ENCODE measurements at regions not wholly inside any gene's neighbourhood (a gene's known extent, or its start where the extent isn't known, plus 50 kb on each side); places are given as distances from the start of the nearest gene placed in this dataset.

- Mint-ChIP-seq H3K27me3 (peaks cover 4% of the 10 kb centered on the region in 2 donors), H3K9me3 (no peaks in the 10 kb centered on the region), H3K4me1 (no peaks in the 10 kb centered on the region), H3K4me3 (no peak overlapping the region), H3K36me3 (no peaks in the 10 kb centered on the region), H3K27ac (no peak overlapping the region)
- H3K4me3 ChIP-seq (ENCODE audit: control insufficient read depth in 1 of 2, extremely low read depth in 1 of 2, low read length in 1 of 2), result no peak overlapping the region
- no peaks in the 10 kb centered on the region for H3K9me3 ChIP-seq
- no peaks in the 10 kb centered on the region for H3K36me3 ChIP-seq (ENCODE audit: control insufficient read depth in 2 of 2, extremely low read depth in 1 of 2, insufficient read depth in 1 of 2, low read length in 1 of 2)
- H3K27me3 ChIP-seq (replicated peaks in 1 of 2; ENCODE audit: control insufficient read depth in 2 of 2, extremely low read depth in 1 of 2, insufficient read depth in 2 of 2, low read length in 1 of 2), result no peaks in the 10 kb centered on the region
- DNase-seq, result no peak
- 100% methylated on average over 2 of the region's 2 CpGs for WGBS (ENCODE audit: insufficient coverage)
- POLR2A ChIA-PET, result no interaction called here
- no peaks in the 10 kb centered on the region for H3K4me1 ChIP-seq (ENCODE audit: control insufficient read depth in 1 of 2, extremely low read depth in 1 of 2, insufficient read depth in 2 of 2, low read length in 2 of 2)
- H3K27ac ChIP-seq (ENCODE audit: low read length), result no peak overlapping the region
- no peak for ATAC-seq (replicated peaks in 1 of 4)
- CTCF ChIA-PET, result no interaction called here
Measured at GRCh38 chr5:52457810-52458209, 329.9 kb upstream of the ITGA1 start.

GRCh38 chr5:52466113-52466512 is 321.6 kb upstream of the ITGA1 start:
- Mint-ChIP-seq H3K9me3 (no peaks in the 10 kb centered on the region), H3K27me3 (no peaks in the 10 kb centered on the region), H3K36me3 (no peaks in the 10 kb centered on the region), H3K4me3 (no peak overlapping the region), H3K27ac (no peak overlapping the region), H3K4me1 (peaks cover 0 to 12% (median 10%) of the 10 kb centered on the region in 3 donors)
- Histone ChIP-seq H3K36me3 (ENCODE audit: control insufficient read depth in 2 of 2, extremely low read depth in 1 of 2, insufficient read depth in 1 of 2, low read length in 1 of 2) (no peaks in the 10 kb centered on the region), H3K4me1 (ENCODE audit: control insufficient read depth in 1 of 2, extremely low read depth in 1 of 2, insufficient read depth in 2 of 2, low read length in 2 of 2) (peaks cover 0 to 2% of the 10 kb centered on the region in 2 experiments), H3K4me3 (ENCODE audit: control insufficient read depth in 1 of 2, extremely low read depth in 1 of 2, low read length in 1 of 2) (no peak overlapping the region), H3K27me3 (replicated peaks in 1 of 2; ENCODE audit: control insufficient read depth in 2 of 2, extremely low read depth in 1 of 2, insufficient read depth in 2 of 2, low read length in 1 of 2) (no peaks in the 10 kb centered on the region), H3K27ac (ENCODE audit: low read length) (no peak overlapping the region), H3K9me3 (no peaks in the 10 kb centered on the region)
- no CpG with 5 or more reads among the region's 4 CpGs for WGBS (ENCODE audit: insufficient coverage)
- no peak for DNase-seq
- ATAC-seq (replicated peaks in 1 of 4), result no peak
- ChIA-PET POLR2A (no interaction called here), CTCF (no interaction called here)

- Histone ChIP-seq H3K4me1 (ENCODE audit: control insufficient read depth in 1 of 2, extremely low read depth in 1 of 2, insufficient read depth in 2 of 2, low read length in 2 of 2) (peaks cover 0 to 2% of the 10 kb centered on the region in 2 experiments), H3K27ac (ENCODE audit: low read length) (no peak overlapping the region), H3K27me3 (replicated peaks in 1 of 2; ENCODE audit: control insufficient read depth in 2 of 2, extremely low read depth in 1 of 2, insufficient read depth in 2 of 2, low read length in 1 of 2) (no peaks in the 10 kb centered on the region), H3K9me3 (no peaks in the 10 kb centered on the region), H3K36me3 (ENCODE audit: control insufficient read depth in 2 of 2, extremely low read depth in 1 of 2, insufficient read depth in 1 of 2, low read length in 1 of 2) (no peaks in the 10 kb centered on the region), H3K4me3 (ENCODE audit: control insufficient read depth in 1 of 2, extremely low read depth in 1 of 2, low read length in 1 of 2) (no peak overlapping the region)
- H3K27ac Mint-ChIP-seq, result no peak overlapping the region
- no peaks in the 10 kb centered on the region for H3K27me3 Mint-ChIP-seq
- H3K4me3 Mint-ChIP-seq, result no peak overlapping the region
- ChIA-PET POLR2A (no interaction called here), CTCF (no interaction called here)
- H3K4me1 Mint-ChIP-seq, result peaks cover 0 to 12% (median 10%) of the 10 kb centered on the region in 3 donors
- no peaks in the 10 kb centered on the region for H3K9me3 Mint-ChIP-seq
- 17% methylated on average over 1 of the region's 7 CpGs for WGBS (ENCODE audit: insufficient coverage)
- H3K36me3 Mint-ChIP-seq, result no peaks in the 10 kb centered on the region
- DNase-seq (no peak), ATAC-seq (replicated peaks in 1 of 4) (no peak)
Measured at GRCh38 chr5:52466749-52467520, 320.8 kb upstream of the ITGA1 start.

- no peaks in the 10 kb centered on the region for H3K27me3 Mint-ChIP-seq
- Histone ChIP-seq H3K36me3 (ENCODE audit: control insufficient read depth in 2 of 2, extremely low read depth in 1 of 2, insufficient read depth in 1 of 2, low read length in 1 of 2) (no peaks in the 10 kb centered on the region), H3K27me3 (replicated peaks in 1 of 2; ENCODE audit: control insufficient read depth in 2 of 2, extremely low read depth in 1 of 2, insufficient read depth in 2 of 2, low read length in 1 of 2) (no peaks in the 10 kb centered on the region), H3K9me3 (no peaks in the 10 kb centered on the region), H3K27ac (ENCODE audit: low read length) (no peak overlapping the region), H3K4me3 (ENCODE audit: control insufficient read depth in 1 of 2, extremely low read depth in 1 of 2, low read length in 1 of 2) (no peak overlapping the region), H3K4me1 (ENCODE audit: control insufficient read depth in 1 of 2, extremely low read depth in 1 of 2, insufficient read depth in 2 of 2, low read length in 2 of 2) (peaks cover 0 to 2% of the 10 kb centered on the region in 2 experiments)
- ATAC-seq (replicated peaks in 1 of 4), result peak in 1 of 4 experiments; percentile 16
- H3K4me1 Mint-ChIP-seq, result peaks cover 0 to 12% (median 10%) of the 10 kb centered on the region in 3 donors
- CTCF ChIA-PET, result no interaction called here
- peak in 1 of 35 experiments; percentile 1 for DNase-seq
- POLR2A ChIA-PET, result no interaction called here
- H3K4me3 Mint-ChIP-seq, result no peak overlapping the region
- WGBS (ENCODE audit: insufficient coverage), result no CpG with 5 or more reads among the region's 1 CpG
- H3K36me3 Mint-ChIP-seq, result no peaks in the 10 kb centered on the region
- H3K9me3 Mint-ChIP-seq, result no peaks in the 10 kb centered on the region
- peak overlapping the region in 1 of 2 donors; percentile 2 for H3K27ac Mint-ChIP-seq
Measured at GRCh38 chr5:52468976-52469375, 318.7 kb upstream of the ITGA1 start.

GRCh38 chr5:52469420-52469819 is 318.3 kb upstream of the ITGA1 start:
- Mint-ChIP-seq H3K27ac (peak overlapping the region; percentile 79 to 83), H3K4me1 (peaks cover 0 to 12% (median 10%) of the 10 kb centered on the region in 3 donors), H3K4me3 (peak overlapping the region; percentile 55 to 70 (median 57)), H3K9me3 (no peaks in the 10 kb centered on the region), H3K36me3 (no peaks in the 10 kb centered on the region), H3K27me3 (no peaks in the 10 kb centered on the region)
- Histone ChIP-seq H3K27ac (ENCODE audit: low read length) (peak overlapping the region; percentile 50), H3K4me1 (ENCODE audit: control insufficient read depth in 1 of 2, extremely low read depth in 1 of 2, insufficient read depth in 2 of 2, low read length in 2 of 2) (peaks cover 0 to 2% of the 10 kb centered on the region in 2 experiments), H3K4me3 (ENCODE audit: control insufficient read depth in 1 of 2, extremely low read depth in 1 of 2, low read length in 1 of 2) (peak overlapping the region in 1 of 2 donors; percentile 32), H3K27me3 (replicated peaks in 1 of 2; ENCODE audit: control insufficient read depth in 2 of 2, extremely low read depth in 1 of 2, insufficient read depth in 2 of 2, low read length in 1 of 2) (no peaks in the 10 kb centered on the region), H3K9me3 (no peaks in the 10 kb centered on the region), H3K36me3 (ENCODE audit: control insufficient read depth in 2 of 2, extremely low read depth in 1 of 2, insufficient read depth in 1 of 2, low read length in 1 of 2) (no peaks in the 10 kb centered on the region)
- CTCF ChIA-PET, result no interaction called here
- DNase-seq, result peak in 16 of 35 experiments; percentile 0 to 42 (median 3)
- POLR2A ChIA-PET, result no interaction called here
- WGBS (ENCODE audit: insufficient coverage), result no CpG with 5 or more reads among the region's 5 CpGs
- ATAC-seq (replicated peaks in 1 of 4), result peak; percentile 33 to 78 (median 57)

- Histone ChIP-seq H3K4me1 (ENCODE audit: control insufficient read depth in 1 of 2, extremely low read depth in 1 of 2, insufficient read depth in 2 of 2, low read length in 2 of 2) (peaks cover 0 to 2% of the 10 kb centered on the region in 2 experiments), H3K4me3 (ENCODE audit: control insufficient read depth in 1 of 2, extremely low read depth in 1 of 2, low read length in 1 of 2) (peak overlapping the region in 1 of 2 donors; percentile 32), H3K36me3 (ENCODE audit: control insufficient read depth in 2 of 2, extremely low read depth in 1 of 2, insufficient read depth in 1 of 2, low read length in 1 of 2) (no peaks in the 10 kb centered on the region), H3K9me3 (no peaks in the 10 kb centered on the region), H3K27ac (ENCODE audit: low read length) (peak overlapping the region; percentile 50), H3K27me3 (replicated peaks in 1 of 2; ENCODE audit: control insufficient read depth in 2 of 2, extremely low read depth in 1 of 2, insufficient read depth in 2 of 2, low read length in 1 of 2) (no peaks in the 10 kb centered on the region)
- H3K36me3 Mint-ChIP-seq, result no peaks in the 10 kb centered on the region
- H3K4me1 Mint-ChIP-seq, result peaks cover 0 to 12% (median 10%) of the 10 kb centered on the region in 3 donors
- peak overlapping the region; percentile 79 to 83 for H3K27ac Mint-ChIP-seq
- WGBS (ENCODE audit: insufficient coverage), result no CpG with 5 or more reads among the region's 1 CpG
- ATAC-seq (replicated peaks in 1 of 4) (no peak), DNase-seq (no peak)
- ChIA-PET POLR2A (no interaction called here), CTCF (no interaction called here)
- no peaks in the 10 kb centered on the region for H3K27me3 Mint-ChIP-seq
- no peaks in the 10 kb centered on the region for H3K9me3 Mint-ChIP-seq
- H3K4me3 Mint-ChIP-seq, result peak overlapping the region; percentile 55 to 70 (median 57)
Measured at GRCh38 chr5:52469835-52470234, 317.9 kb upstream of the ITGA1 start.

Measured in T-cell (primary cell).